Stimulated activated memory B cell treated with anti-CD40 and anti-IgM and Interleukin-4, amounts not matched to agents 10 μg/mL and 1 μg/mL and 100 μg/mL, for 72 hours (primary cell): ENCODE measurements at regions not wholly inside any gene's neighbourhood (a gene's known extent, or its start where the extent isn't known, plus 50 kb on each side); places are given as distances from the start of the nearest gene placed in this dataset.
"Not testable (repeated sequence)": the region's sequence is repeated elsewhere in the genome, so short reads cannot be mapped to it uniquely, and the experiment has no call there.

Experiments used
- ATAC-seq: fragments of 150-1000 bp; cut with Tn5 transposase; 2 replicates; pipeline ENCODE4 v1.10.0; 2021
- H3K27ac Mint-ChIP-seq: one replicate; pipeline ENCODE4 v1.8.0; 2022; ENCODE audit warnings: mild to moderate bottlenecking, mixed read lengths
- H3K27me3 Mint-ChIP-seq: one replicate; pipeline ENCODE4 v1.8.0; 2022; ENCODE audit warnings: mixed read lengths
- H3K36me3 Mint-ChIP-seq: one replicate; pipeline ENCODE4 v1.8.0; 2022; ENCODE audit warnings: mixed read lengths
- H3K4me1 Mint-ChIP-seq: one replicate; pipeline ENCODE4 v1.8.0; 2022; ENCODE audit warnings: mixed read lengths
- H3K4me3 Mint-ChIP-seq: one replicate; pipeline ENCODE4 v1.8.0; 2022; ENCODE audit warnings: mild to moderate bottlenecking, moderate library complexity, mixed read lengths
- H3K9me3 Mint-ChIP-seq: one replicate; pipeline ENCODE4 v1.8.0; 2022; ENCODE audit warnings: mixed read lengths

GRCh38 chr21:22352088-22352487 is 1353.9 kb downstream of the NCAM2 start:
- H3K9me3 Mint-ChIP-seq: no peaks in the 10 kb centered on the region
- H3K27ac Mint-ChIP-seq: no peak overlapping the region
- H3K4me3 Mint-ChIP-seq: no peak overlapping the region
- no peaks in the 10 kb centered on the region for H3K36me3 Mint-ChIP-seq
- H3K27me3 Mint-ChIP-seq: no peaks in the 10 kb centered on the region
- no peaks in the 10 kb centered on the region for H3K4me1 Mint-ChIP-seq
- no peak for ATAC-seq

DNA sequence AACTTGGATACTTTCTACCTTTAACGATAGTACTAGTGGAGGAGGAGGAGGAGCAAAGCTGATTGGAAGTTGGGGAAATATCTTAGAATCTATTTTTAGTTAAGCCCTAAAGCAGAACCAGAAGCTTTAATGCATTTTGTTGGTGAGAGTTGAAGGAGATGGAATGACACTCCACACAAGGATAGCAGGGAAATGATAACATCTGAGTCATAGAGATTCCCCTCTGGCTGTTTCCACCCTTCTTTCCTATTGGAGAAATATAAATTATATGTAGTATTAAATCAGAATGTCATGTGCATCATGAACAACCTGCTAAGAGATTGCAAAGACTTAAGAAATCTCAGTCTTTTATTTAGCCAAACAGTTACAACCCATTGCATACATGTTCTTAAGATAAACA is 1357.7 kb downstream of the NCAM2 start:
- Mint-ChIP-seq H3K4me3 (no peak overlapping the region), H3K27ac (no peak overlapping the region), H3K36me3 (no peaks in the 10 kb centered on the region), H3K4me1 (no peaks in the 10 kb centered on the region), H3K27me3 (no peaks in the 10 kb centered on the region), H3K9me3 (no peaks in the 10 kb centered on the region)
- no peak for ATAC-seq

- H3K27ac Mint-ChIP-seq: no peak overlapping the region
- H3K9me3 Mint-ChIP-seq: no peaks in the 10 kb centered on the region
- ATAC-seq: no peak
- H3K36me3 Mint-ChIP-seq: no peaks in the 10 kb centered on the region
- H3K4me3 Mint-ChIP-seq: no peak overlapping the region
- no peaks in the 10 kb centered on the region for H3K27me3 Mint-ChIP-seq
- H3K4me1 Mint-ChIP-seq: no peaks in the 10 kb centered on the region
Observed at GRCh38 chr21:22356663-22357062, 1358.5 kb downstream of the NCAM2 start.

GRCh38 chr21:22359599-22359998 is 1361.4 kb downstream of the NCAM2 start:
- not testable (repeated sequence) for H3K9me3 Mint-ChIP-seq, H3K4me1 Mint-ChIP-seq, H3K27ac Mint-ChIP-seq, H3K4me3 Mint-ChIP-seq, ATAC-seq, H3K27me3 Mint-ChIP-seq, H3K36me3 Mint-ChIP-seq

- no peak overlapping the region for H3K27ac Mint-ChIP-seq
- no peak overlapping the region for H3K4me3 Mint-ChIP-seq
- no peaks in the 10 kb centered on the region for H3K36me3 Mint-ChIP-seq
- no peak for ATAC-seq
- no peaks in the 10 kb centered on the region for H3K27me3 Mint-ChIP-seq
- H3K9me3 Mint-ChIP-seq: peaks cover 3% of the 10 kb centered on the region
- no peaks in the 10 kb centered on the region for H3K4me1 Mint-ChIP-seq
Observed at GRCh38 chr21:22363504-22363903, 1365.3 kb downstream of the NCAM2 start.

DNA sequence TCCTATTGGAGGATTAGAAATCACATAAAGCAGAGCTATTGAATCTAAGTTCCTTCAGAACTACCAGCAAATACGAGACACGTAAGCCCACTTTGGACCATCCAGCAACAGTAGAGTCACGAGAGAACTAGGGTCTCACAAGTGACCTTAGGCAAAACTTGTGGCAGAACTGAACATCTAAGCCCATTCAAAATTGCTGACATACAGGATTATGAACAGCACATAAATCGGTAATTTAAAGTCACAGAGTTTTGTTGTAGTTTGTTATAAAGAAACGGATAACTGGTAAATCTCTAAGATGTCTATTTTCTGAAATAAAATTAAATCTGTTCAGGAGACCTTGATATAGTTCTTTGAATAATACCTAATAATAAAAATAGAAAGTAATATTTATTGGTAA is 1366.0 kb downstream of the NCAM2 start:
- peaks cover 3% of the 10 kb centered on the region for H3K9me3 Mint-ChIP-seq
- H3K4me3 Mint-ChIP-seq: no peak overlapping the region
- no peak for ATAC-seq
- H3K27ac Mint-ChIP-seq: no peak overlapping the region
- H3K27me3 Mint-ChIP-seq: no peaks in the 10 kb centered on the region
- no peaks in the 10 kb centered on the region for H3K4me1 Mint-ChIP-seq
- no peaks in the 10 kb centered on the region for H3K36me3 Mint-ChIP-seq

GRCh38 chr21:22374218-22374969 is 1376.2 kb downstream of the NCAM2 start:
- H3K36me3 Mint-ChIP-seq: no peaks in the 10 kb centered on the region
- H3K4me3 Mint-ChIP-seq: no peak overlapping the region
- no peak overlapping the region for H3K27ac Mint-ChIP-seq
- ATAC-seq: no peak
- no peaks in the 10 kb centered on the region for H3K27me3 Mint-ChIP-seq
- H3K4me1 Mint-ChIP-seq: no peaks in the 10 kb centered on the region
- no peaks in the 10 kb centered on the region for H3K9me3 Mint-ChIP-seq

- H3K9me3 Mint-ChIP-seq, ATAC-seq, H3K27me3 Mint-ChIP-seq, H3K36me3 Mint-ChIP-seq, H3K4me3 Mint-ChIP-seq, H3K4me1 Mint-ChIP-seq, H3K27ac Mint-ChIP-seq: not testable (repeated sequence)
Observed at GRCh38 chr21:22377795-22378194, 1379.6 kb downstream of the NCAM2 start.

DNA sequence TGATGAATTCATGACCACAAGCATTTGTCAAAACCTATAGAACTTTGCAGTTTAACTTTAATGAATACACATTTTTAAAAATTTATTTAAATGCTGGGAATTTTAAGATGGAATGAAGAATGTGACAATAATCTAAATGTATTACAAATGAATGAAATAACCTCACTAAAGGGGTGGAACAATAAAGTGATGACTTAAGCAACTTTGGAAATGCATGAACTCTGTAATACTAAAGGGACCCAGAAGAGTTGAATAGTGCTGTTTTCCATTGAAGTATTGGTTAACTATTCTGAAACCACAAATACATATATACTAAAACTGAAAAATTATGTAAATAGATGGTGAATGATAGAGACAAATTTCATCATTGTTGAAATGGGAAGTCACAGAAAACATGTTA is 1395.1 kb downstream of the NCAM2 start:
- no peaks in the 10 kb centered on the region for H3K9me3 Mint-ChIP-seq
- H3K4me1 Mint-ChIP-seq: no peaks in the 10 kb centered on the region
- no peak overlapping the region for H3K4me3 Mint-ChIP-seq
- H3K27me3 Mint-ChIP-seq: no peaks in the 10 kb centered on the region
- no peak for ATAC-seq
- no peak overlapping the region for H3K27ac Mint-ChIP-seq
- H3K36me3 Mint-ChIP-seq: no peaks in the 10 kb centered on the region

DNA sequence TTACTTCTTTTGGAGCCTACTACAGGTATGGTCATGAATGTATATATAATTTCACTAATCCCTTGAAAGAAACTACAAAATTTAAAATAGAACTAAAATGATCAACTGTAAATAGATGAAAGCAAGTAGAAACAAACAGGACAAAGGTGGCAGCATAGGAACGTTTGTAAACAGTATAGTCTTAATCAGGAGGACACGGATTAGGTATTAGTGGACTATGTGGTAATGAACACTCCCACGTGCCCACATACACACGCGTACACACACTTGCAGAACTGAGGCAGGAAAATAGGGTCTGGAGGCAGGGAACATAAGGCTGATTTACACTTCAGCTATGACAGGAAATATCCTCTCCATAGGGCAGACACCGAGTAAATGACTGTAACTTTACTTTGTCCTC is 1397.8 kb downstream of the NCAM2 start:
- Mint-ChIP-seq H3K27me3 (no peaks in the 10 kb centered on the region), H3K4me3 (no peak overlapping the region), H3K4me1 (no peaks in the 10 kb centered on the region), H3K27ac (no peak overlapping the region), H3K36me3 (no peaks in the 10 kb centered on the region), H3K9me3 (no peaks in the 10 kb centered on the region)
- no peak for ATAC-seq

GRCh38 chr21:22399681-22400514 is 1401.7 kb downstream of the NCAM2 start:
- no peak for ATAC-seq
- H3K27me3 Mint-ChIP-seq: no peaks in the 10 kb centered on the region
- H3K36me3 Mint-ChIP-seq: no peaks in the 10 kb centered on the region
- H3K27ac Mint-ChIP-seq: no peak overlapping the region
- H3K9me3 Mint-ChIP-seq: no peaks in the 10 kb centered on the region
- no peak overlapping the region for H3K4me3 Mint-ChIP-seq
- H3K4me1 Mint-ChIP-seq: no peaks in the 10 kb centered on the region

- no peak overlapping the region for H3K27ac Mint-ChIP-seq
- no peak for ATAC-seq
- H3K4me1 Mint-ChIP-seq: no peaks in the 10 kb centered on the region
- H3K4me3 Mint-ChIP-seq: no peak overlapping the region
- H3K9me3 Mint-ChIP-seq: peaks cover 8% of the 10 kb centered on the region
- no peaks in the 10 kb centered on the region for H3K36me3 Mint-ChIP-seq
- no peaks in the 10 kb centered on the region for H3K27me3 Mint-ChIP-seq
Observed at GRCh38 chr21:22409571-22409970, 1411.4 kb downstream of the NCAM2 start.

DNA sequence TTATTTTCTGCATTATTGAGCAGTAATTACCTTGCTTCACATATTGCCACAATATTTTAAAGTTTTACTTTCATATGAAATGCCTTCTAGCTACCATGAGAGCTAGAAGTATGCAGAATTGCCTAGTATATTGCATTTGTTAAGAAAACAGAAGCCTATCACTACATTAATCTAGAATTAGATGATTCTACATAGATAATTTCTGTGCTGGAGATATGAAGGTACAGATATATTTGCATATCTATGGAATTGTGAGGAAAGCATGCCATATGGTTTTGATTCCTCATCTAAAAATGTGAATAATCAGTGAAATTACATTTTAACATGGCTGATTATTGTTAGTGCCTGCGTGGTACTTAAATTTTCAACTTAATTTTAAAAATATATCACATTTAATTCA is 1418.3 kb downstream of the NCAM2 start:
- Mint-ChIP-seq H3K4me3 (no peak overlapping the region), H3K9me3 (peaks cover 6% of the 10 kb centered on the region), H3K27ac (no peak overlapping the region), H3K36me3 (no peaks in the 10 kb centered on the region), H3K4me1 (no peaks in the 10 kb centered on the region), H3K27me3 (no peaks in the 10 kb centered on the region)
- ATAC-seq: no peak

GRCh38 chr21:22421416-22422180 is 1423.4 kb downstream of the NCAM2 start:
- Mint-ChIP-seq H3K27me3 (no peaks in the 10 kb centered on the region), H3K4me3 (no peak overlapping the region), H3K4me1 (no peaks in the 10 kb centered on the region), H3K9me3 (no peaks in the 10 kb centered on the region), H3K36me3 (no peaks in the 10 kb centered on the region), H3K27ac (no peak overlapping the region)
- no peak for ATAC-seq

- Mint-ChIP-seq H3K9me3 (peaks cover 2% of the 10 kb centered on the region), H3K27ac (no peak overlapping the region), H3K36me3 (no peaks in the 10 kb centered on the region), H3K4me1 (no peaks in the 10 kb centered on the region), H3K4me3 (no peak overlapping the region), H3K27me3 (no peaks in the 10 kb centered on the region)
- ATAC-seq: no peak
Observed at GRCh38 chr21:22438428-22439086, 1440.3 kb downstream of the NCAM2 start.
